HepG2 (cell line): ENCODE measurements at regions not wholly inside any gene's neighbourhood (a gene's known extent, or its start where the extent isn't known, plus 50 kb on each side); places are given as distances from the start of the nearest gene placed in this dataset.

Experiments
- CREB1 ChIP-seq, 2 experiments: fragments of 450-650 bp in 1 of 2; IDR thresholded peaks; 2 replicates each; pipeline ENCODE4 v1.6.1; 2016 to 2017; ENCODE audit warnings: control low read depth in 1 of 2, mild to moderate bottlenecking in 1 of 2, missing compliant biosample characterization in 1 of 2, missing genetic modification characterization in 1 of 2
- HOXA7 ChIP-seq: sonication (generic); formaldehyde crosslinking; IDR thresholded peaks from 2 replicates; pipeline ENCODE4 v1.8.1; 2022; ENCODE audit warnings: mild to moderate bottlenecking, missing genetic modification reagents, moderate library complexity
- KAT7 ChIP-seq: IDR thresholded peaks from 2 replicates; pipeline ENCODE4 v1.6.1; 2018; ENCODE audit warnings: borderline replicate concordance, missing compliant biosample characterization
- ZKSCAN1 ChIP-seq: fragments of 150-350 bp; IDR thresholded peaks from 2 replicates; pipeline ENCODE4 v1.6.1; 2014; ENCODE audit warnings: low read length
- TF ChIP-seq, protein P1 (sequence below): sonication (generic); formaldehyde crosslinking; IDR thresholded peaks from 2 replicates; pipeline ENCODE4 v1.5.0; 2020; ENCODE audit warnings: mild to moderate bottlenecking, missing genetic modification reagents, moderate library complexity

DNA sequence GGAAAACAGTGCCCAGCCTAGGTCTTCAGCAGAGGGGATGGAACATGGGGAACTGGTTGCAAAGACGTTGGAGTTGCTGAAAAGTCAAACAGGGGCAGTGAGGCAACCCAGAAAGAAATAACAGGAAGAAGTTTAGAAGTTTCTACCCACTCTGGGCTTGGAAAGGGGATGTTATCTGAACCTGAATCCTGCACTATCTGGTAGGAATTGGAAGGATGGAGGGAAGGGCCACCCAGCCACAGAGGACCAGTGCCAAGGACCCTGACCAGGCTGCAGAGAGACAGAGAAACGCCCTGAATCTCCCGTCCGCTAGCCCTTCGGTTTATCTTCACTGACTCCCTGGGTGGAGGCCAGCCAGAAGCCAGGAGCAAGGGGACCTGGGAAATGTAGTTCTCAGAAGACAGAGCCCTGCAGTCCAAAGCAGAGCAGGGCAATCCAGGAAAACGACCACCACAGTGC lies 217.3 kb upstream of the RREB1 start:
- TF ChIP-seq HOXA7 (no peak), ZKSCAN1 (no peak), CREB1 (IDR thresholded peaks at IDR 0.05) (no peak), CREB1 (CRISPR knock-in tag; IDR thresholded peaks at IDR 0.05) (no peak), KAT7 (CRISPR knock-in tag) (no peak)
- TF ChIP-seq, protein P1, sequence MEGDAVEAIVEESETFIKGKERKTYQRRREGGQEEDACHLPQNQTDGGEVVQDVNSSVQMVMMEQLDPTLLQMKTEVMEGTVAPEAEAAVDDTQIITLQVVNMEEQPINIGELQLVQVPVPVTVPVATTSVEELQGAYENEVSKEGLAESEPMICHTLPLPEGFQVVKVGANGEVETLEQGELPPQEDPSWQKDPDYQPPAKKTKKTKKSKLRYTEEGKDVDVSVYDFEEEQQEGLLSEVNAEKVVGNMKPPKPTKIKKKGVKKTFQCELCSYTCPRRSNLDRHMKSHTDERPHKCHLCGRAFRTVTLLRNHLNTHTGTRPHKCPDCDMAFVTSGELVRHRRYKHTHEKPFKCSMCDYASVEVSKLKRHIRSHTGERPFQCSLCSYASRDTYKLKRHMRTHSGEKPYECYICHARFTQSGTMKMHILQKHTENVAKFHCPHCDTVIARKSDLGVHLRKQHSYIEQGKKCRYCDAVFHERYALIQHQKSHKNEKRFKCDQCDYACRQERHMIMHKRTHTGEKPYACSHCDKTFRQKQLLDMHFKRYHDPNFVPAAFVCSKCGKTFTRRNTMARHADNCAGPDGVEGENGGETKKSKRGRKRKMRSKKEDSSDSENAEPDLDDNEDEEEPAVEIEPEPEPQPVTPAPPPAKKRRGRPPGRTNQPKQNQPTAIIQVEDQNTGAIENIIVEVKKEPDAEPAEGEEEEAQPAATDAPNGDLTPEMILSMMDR (CRISPR knock-in tag), result no peak
